ENCODE measurements at regions not wholly inside any gene's neighbourhood (a gene's known extent, or its start where the extent isn't known, plus 50 kb on each side); places are given as distances from the start of the nearest gene placed in this dataset.

- TF ChIP-seq CTCF (IDR thresholded peaks at IDR 0.05; ENCODE audit: insufficient read depth, low read length, severe bottlenecking): no peak
- DNase-seq (ENCODE audit: low read depth): no peak
- no peak for FAIRE-seq
- H3K27me3 ChIP-seq (ENCODE audit: control insufficient read depth, insufficient read depth, low read length): no peaks in the 10 kb centered on the region
- H3K4me3 ChIP-seq (ENCODE audit: low read depth, low read length): no peak overlapping the region
- H3K36me3 ChIP-seq (ENCODE audit: control insufficient read depth, insufficient read depth, low read length): no peaks in the 10 kb centered on the region
Measured at GRCh38 chr6:53731866-53732636, 62.8 kb upstream of the LRRC1 start.

DNA sequence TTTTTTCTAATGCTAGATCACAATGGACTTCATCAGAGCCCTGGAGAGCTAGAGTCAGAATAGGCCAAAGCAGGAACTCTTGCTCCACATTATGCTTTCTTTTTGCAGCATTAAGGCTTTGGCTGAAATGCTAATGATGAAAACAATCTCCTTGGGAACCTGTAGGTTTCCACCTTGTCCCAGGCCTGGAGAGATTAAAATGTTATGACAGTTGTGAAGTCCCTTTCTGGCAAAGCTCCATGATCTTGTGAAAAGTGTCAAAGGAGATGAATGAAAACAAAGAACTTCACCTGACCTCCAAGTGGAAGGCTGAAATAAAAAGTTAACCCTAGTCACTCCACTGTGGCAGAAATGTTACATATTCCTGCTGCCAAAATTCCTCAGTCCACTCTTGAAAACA, 64.0 kb upstream of the LRRC1 start:
- DNase-seq (ENCODE audit: low read depth): no peak
- H3K36me3 ChIP-seq (ENCODE audit: control insufficient read depth, insufficient read depth, low read length): no peaks in the 10 kb centered on the region
- H3K4me3 ChIP-seq (ENCODE audit: low read depth, low read length): no peak overlapping the region
- H3K27me3 ChIP-seq (ENCODE audit: control insufficient read depth, insufficient read depth, low read length): no peaks in the 10 kb centered on the region
- FAIRE-seq: no peak
- no peak for TF ChIP-seq CTCF (IDR thresholded peaks at IDR 0.05; ENCODE audit: insufficient read depth, low read length, severe bottlenecking)

DNA sequence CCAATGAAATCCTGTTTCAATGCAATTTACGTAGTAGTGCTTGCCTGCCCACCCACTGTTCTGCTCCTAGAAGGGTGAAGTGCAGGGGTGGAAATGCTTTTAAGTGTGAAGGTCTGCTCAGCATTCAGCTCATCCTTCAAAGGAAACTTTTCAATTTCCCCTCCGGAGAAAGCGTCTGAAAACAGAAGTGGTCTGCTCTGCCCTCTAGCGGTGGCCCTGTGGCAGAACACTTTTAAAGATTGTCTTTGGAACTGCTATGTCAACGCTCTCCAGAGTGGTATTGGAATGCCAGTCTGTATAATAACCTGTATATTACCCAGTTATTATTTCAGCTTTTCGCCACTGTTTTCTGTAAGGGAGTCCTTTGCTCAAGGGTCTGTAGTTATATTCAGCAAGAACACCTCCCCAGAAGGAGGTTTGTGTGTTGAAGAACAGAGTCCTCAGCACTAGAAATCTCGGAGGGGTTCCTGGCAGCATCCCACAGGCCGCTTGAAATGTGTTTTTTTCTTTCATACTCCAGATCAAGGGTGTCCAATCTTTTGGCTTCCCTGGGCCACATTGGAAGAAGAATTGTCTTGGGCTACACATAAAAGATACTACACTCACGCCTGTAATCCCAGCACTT, 63.1 kb upstream of the KLHL31 start:
- DNase-seq (ENCODE audit: low read depth) (peak; percentile 38), FAIRE-seq (no peak)
- peak; percentile 75 for TF ChIP-seq CTCF (IDR thresholded peaks at IDR 0.05; ENCODE audit: insufficient read depth, low read length, severe bottlenecking)
- Histone ChIP-seq H3K36me3 (ENCODE audit: control insufficient read depth, insufficient read depth, low read length) (no peaks in the 10 kb centered on the region), H3K4me3 (ENCODE audit: low read depth, low read length) (no peak overlapping the region), H3K27me3 (ENCODE audit: control insufficient read depth, insufficient read depth, low read length) (no peaks in the 10 kb centered on the region)

- no peak overlapping the region for H3K4me3 ChIP-seq (ENCODE audit: low read depth, low read length)
- FAIRE-seq: no peak
- no peaks in the 10 kb centered on the region for H3K36me3 ChIP-seq (ENCODE audit: control insufficient read depth, insufficient read depth, low read length)
- DNase-seq (ENCODE audit: low read depth): no peak
- no peaks in the 10 kb centered on the region for H3K27me3 ChIP-seq (ENCODE audit: control insufficient read depth, insufficient read depth, low read length)
- no peak for TF ChIP-seq CTCF (IDR thresholded peaks at IDR 0.05; ENCODE audit: insufficient read depth, low read length, severe bottlenecking)
Measured at GRCh38 chr6:53727748-53728147, 62.2 kb upstream of the KLHL31 start.

GRCh38 chr6:53725791-53726575, 60.4 kb upstream of the KLHL31 start:
- no peaks in the 10 kb centered on the region for H3K27me3 ChIP-seq (ENCODE audit: control insufficient read depth, insufficient read depth, low read length)
- H3K4me3 ChIP-seq (ENCODE audit: low read depth, low read length): no peak overlapping the region
- peak; percentile 96 for TF ChIP-seq CTCF (IDR thresholded peaks at IDR 0.05; ENCODE audit: insufficient read depth, low read length, severe bottlenecking)
- DNase-seq (ENCODE audit: low read depth): peak; percentile 50
- no peaks in the 10 kb centered on the region for H3K36me3 ChIP-seq (ENCODE audit: control insufficient read depth, insufficient read depth, low read length)
- no peak for FAIRE-seq

Data from bronchial epithelial cell (primary cell).